Astrocyte of the cerebellum (primary cell): ENCODE measurements at regions not wholly inside any gene's neighbourhood (a gene's known extent, or its start where the extent isn't known, plus 50 kb on each side); places are given as distances from the start of the nearest gene placed in this dataset.

Experiments used
- DNase-seq: peaks from one replicate; pipeline ENCODE4 v3.0.0-alpha.2; 2011; ENCODE audit warnings: low read depth
- H3K4me3 ChIP-seq: 2 replicates; pipeline ENCODE4 v1.5.1; 2011; ENCODE audit warnings: mild to moderate bottlenecking, low read depth, low read length, moderate library complexity
- in situ Hi-C: cut with HindIII; loops from 2 replicates; pipeline ENCODE4 v1.10.0; 2017; ENCODE audit warnings: low sequenced_read_pairs
- TF ChIP-seq, protein P1 (sequence below): IDR thresholded peaks from 2 replicates; pipeline ENCODE4 v1.5.1; 2012; ENCODE audit warnings: low read length, low read depth, moderate library complexity, mild to moderate bottlenecking; ENCODE audit errors: missing control alignments

DNA sequence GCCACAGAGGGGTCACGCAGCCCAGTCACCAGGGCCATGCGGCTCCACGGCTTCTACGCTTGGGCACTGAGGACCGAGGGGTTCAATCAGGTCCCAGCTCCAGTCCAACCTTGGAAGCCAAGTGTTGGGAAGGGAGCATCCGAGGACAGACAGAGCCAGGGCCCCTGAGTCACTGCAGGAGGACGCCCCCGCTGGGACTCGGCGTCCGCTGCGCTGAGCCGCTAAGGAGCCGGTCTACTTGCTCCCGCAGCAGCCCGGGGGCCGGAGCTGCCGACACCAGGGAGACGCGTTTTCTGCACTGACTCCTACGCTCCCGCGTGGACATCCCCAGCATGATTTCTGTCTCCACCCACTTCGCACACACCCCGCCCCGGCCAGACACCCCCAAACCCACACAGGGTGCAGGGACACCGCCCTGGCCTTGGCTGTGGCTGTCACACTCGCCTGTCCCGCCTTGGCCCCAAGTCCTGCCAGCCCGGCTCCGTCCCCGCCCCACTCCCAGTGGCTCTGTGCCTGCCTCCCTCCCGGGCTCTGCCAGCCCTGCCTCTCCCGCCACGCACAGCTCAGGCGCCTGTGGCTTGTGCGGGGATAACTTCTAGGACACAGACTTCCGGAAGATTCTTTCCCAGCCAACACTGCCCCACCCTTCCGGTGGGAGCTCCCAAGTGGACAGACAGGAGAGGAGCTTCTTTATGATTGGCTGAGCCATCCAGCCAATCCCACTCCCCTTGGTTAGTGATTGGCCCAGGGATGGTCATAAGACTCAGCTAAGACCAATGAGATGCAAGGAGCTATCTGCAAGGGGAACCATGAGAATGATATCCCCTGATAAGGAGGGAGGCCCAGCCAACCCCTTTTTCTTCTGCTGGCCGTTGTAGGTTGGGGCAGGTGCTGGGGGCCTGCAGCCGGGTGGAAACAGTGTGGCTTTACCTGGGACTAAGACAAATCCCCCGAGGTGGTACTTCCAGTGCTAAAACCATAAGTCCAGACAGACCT, 118.9 kb upstream of the SFSWAP start:
- DNase-seq = no peak
- TF ChIP-seq, protein P1, sequence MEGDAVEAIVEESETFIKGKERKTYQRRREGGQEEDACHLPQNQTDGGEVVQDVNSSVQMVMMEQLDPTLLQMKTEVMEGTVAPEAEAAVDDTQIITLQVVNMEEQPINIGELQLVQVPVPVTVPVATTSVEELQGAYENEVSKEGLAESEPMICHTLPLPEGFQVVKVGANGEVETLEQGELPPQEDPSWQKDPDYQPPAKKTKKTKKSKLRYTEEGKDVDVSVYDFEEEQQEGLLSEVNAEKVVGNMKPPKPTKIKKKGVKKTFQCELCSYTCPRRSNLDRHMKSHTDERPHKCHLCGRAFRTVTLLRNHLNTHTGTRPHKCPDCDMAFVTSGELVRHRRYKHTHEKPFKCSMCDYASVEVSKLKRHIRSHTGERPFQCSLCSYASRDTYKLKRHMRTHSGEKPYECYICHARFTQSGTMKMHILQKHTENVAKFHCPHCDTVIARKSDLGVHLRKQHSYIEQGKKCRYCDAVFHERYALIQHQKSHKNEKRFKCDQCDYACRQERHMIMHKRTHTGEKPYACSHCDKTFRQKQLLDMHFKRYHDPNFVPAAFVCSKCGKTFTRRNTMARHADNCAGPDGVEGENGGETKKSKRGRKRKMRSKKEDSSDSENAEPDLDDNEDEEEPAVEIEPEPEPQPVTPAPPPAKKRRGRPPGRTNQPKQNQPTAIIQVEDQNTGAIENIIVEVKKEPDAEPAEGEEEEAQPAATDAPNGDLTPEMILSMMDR = no peak
- H3K4me3 ChIP-seq = no peak overlapping the region
- in situ Hi-C loops = no loop called here

DNA sequence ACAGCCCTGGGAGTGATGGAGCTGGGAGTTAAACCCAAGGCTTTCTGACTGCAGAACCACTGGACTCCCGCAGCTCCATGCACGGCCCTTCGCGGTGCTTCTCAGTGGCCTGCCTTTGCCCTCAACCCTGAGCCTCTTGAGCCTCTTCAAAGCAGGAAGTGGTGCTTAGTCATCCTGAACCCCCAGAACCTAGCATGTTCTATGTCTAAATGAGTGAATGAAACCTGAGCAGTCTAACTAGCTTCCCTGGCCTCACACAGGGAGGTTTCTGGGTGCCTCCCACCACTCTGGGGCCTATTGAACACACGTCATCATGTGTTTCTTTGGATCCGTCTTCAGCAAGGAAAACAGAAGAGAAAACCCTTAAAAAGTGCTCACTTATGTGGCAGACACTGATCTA, 117.9 kb upstream of the SFSWAP start:
- DNase-seq = no peak
- TF ChIP-seq, protein P1 = no peak
- H3K4me3 ChIP-seq = no peak overlapping the region
- in situ Hi-C loops = no loop called here

DNA sequence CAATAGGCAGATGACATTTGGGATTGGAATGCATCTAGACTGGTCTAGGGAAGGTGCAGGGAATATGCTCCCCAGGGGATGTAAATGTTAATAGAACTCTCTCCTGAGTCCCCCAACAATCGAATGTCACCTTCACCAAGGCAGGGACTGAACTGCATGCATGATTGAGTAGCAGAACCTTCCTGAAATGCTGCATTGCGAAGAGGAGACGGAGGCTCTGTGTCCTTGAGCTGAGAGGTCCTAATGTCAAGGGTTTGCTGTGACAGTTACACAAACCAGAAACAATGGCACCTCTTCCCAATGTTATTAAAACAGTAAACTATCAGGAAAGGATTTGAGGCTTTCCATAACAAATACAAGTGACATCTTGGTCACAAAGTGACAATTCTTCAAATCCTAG, 117.5 kb upstream of the SFSWAP start:
- no peak overlapping the region for H3K4me3 ChIP-seq
- DNase-seq = no peak
- TF ChIP-seq, protein P1 = no peak
- in situ Hi-C loops = no loop called here

DNA sequence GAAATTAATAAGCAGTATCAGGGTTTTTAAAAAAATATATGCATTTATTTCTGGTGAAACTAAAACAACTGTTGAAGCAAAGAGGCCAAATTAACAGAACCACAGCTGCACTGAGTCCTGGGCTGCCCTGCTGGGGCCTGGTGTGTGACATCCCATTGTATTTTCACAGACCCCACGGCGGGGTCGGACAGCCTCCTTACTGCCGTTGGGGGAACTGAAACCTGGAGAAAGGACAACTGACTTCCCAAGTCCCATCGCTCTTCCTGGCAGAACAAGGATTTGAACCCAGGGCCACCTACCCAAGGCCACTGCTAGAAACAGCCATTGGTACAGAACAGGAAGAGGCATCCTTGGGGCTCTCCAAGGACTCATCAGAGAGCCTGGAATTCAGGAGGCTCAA, 114.8 kb upstream of the SFSWAP start:
- no peak for DNase-seq
- in situ Hi-C loops = no loop called here

DNA sequence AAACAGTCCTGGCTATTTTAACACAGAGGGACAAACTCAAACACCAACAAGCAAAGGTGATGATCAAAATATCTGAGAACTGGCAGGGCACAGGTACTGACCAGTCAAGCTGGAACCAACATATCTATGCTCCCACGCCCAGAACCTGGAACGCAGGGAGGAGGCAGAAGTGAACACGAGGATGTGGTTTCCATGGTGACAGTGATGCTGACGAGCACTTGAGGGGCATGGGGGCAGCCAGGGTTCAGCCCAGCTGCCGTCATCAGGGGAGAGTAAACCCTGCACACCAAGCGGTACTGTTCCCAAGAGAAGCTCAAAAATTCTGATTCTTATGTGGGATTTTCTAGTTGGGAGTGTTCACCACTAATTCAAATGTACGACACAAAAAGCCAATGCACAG, 113.6 kb upstream of the SFSWAP start:
- no peak overlapping the region for H3K4me3 ChIP-seq
- DNase-seq = no peak
- TF ChIP-seq, protein P1 = no peak
- in situ Hi-C loops = no loop called here

More for the DNA sequence above, 114.8 kb upstream of the SFSWAP start:
- H3K4me3 ChIP-seq = no peak overlapping the region
- TF ChIP-seq, protein P1 = no peak

DNA sequence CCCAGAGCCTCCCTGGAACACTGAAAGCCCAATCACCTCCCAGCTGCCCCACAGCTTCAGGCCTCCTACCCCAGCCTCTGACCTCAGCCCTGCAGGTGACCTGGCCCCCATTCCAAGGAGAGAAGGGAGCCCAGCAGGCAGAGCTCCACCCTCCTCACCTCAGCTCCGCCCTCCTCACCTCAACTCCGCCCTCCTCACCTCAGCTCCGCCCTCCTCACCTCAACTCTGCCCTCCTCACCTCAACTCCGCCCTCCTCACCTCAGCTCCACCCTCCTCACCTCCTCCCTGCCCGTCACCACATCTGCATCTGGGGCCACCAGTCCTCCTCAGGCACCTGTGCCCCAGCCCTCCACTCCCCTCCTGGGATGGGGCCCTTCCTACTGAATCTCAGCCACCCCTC, 112.2 kb upstream of the SFSWAP start:
- no peak for DNase-seq
- in situ Hi-C loops = no loop called here
- H3K4me3 ChIP-seq = no peak overlapping the region
- TF ChIP-seq, protein P1 = no peak
